HG02938 (cell line): ENCODE measurements at regions not wholly inside any gene's neighbourhood (a gene's known extent, or its start where the extent isn't known, plus 50 kb on each side); places are given as distances from the start of the nearest gene placed in this dataset.
A peak's percentile ranks its signal among the peaks of the same experiment; 100 is the strongest.

Experiments used
- ATAC-seq: cut with Tn5 transposase; IDR thresholded peaks from one replicate; pipeline ENCODE4 v1.9.1; 2021; ENCODE audit warnings: mild to moderate bottlenecking, moderate library complexity; ENCODE audit not compliant: unreplicated experiment

- ATAC-seq, result no peak
These were observed 206.9 kb upstream of the PHYHIPL start for GRCh38 chr10:58969576-58969975.

DNA sequence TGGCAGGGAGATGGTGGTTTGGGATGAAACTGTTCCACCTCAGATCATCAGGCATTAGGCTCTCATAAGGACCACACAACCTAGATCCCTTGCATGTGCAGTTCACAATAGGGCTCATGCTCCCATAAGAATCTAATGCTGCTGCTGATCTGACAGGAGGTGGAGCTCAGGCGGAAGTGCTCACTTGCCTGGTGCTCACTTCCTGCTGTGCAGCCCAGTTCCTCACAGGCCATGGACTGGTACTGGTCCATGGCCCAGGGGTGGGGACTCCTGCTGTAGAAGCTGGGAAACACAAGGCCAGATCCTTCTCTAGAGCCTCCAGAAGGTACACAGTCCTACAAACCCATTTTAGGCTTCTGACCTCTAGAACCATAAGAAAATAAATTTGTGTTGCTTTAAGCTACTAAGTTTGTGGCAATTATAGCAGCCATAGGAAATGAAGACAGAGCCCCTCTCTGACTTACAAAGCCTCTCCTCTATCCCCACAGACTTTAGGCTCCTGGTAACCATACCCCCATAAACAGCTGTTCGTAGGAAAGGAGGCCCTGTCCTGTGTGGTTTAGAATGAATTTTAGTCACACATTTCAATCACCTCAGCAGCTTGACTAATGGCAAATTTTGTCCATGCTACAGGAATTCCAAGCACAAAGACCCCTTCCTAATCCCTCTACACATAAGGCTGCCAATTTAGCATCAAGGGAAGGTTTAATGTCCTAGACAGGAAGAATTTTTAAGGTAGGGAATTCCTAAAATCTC, 206.1 kb upstream of the PHYHIPL start:
- no peak for ATAC-seq

GRCh38 chr10:58971211-58971610, 205.2 kb upstream of the PHYHIPL start:
- ATAC-seq, result no peak

- ATAC-seq, result no peak
These were observed 204.5 kb upstream of the PHYHIPL start for GRCh38 chr10:58971796-58972491.

- no peak for ATAC-seq
These were observed 203.7 kb upstream of the PHYHIPL start for GRCh38 chr10:58972576-58973234.

- no peak for ATAC-seq
These were observed 203.2 kb upstream of the PHYHIPL start for GRCh38 chr10:58973235-58973595.

DNA sequence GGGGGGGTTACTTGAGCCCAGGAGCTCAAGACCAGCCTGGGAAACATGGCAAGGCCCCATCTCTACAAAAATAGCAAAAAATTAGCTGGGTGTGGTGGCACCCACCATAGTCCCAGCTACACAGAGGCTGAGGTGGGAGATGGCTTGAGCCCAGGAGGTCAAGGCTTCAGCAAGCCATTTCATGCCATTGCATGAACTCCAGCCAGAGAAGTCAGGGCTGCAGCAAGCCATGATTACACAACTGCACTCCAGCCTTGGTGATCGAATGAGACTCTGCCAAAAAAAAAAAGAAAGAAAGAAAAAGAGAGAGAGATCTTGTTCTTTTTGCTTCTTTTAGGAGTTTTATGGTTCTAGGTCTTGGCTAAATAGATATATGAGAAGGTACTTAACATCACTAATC, 200.2 kb upstream of the PHYHIPL start:
- no peak for ATAC-seq

DNA sequence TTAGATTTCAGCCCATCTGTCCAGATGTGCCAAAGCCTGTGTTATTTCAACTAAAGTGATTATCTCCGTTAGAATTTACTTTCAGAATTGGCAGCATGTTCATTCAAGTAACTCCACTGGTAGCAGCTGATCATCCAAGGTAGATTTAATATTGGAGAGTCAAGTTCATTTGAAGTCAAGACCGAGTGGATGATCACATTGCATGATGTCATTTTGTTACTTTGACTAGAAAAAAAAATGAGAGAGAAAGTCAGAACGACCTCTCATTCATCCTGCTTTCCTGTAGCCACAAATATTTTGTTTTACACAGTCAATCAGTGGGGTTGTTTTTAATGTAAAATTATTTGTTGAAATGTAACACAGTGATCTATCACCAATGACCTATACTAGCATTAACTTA, 196.7 kb upstream of the PHYHIPL start:
- ATAC-seq, result no peak

GRCh38 chr10:58980826-58981415, 195.5 kb upstream of the PHYHIPL start:
- no peak for ATAC-seq

- no peak for ATAC-seq
These were observed 194.6 kb upstream of the PHYHIPL start for GRCh38 chr10:58981846-58982245.

DNA sequence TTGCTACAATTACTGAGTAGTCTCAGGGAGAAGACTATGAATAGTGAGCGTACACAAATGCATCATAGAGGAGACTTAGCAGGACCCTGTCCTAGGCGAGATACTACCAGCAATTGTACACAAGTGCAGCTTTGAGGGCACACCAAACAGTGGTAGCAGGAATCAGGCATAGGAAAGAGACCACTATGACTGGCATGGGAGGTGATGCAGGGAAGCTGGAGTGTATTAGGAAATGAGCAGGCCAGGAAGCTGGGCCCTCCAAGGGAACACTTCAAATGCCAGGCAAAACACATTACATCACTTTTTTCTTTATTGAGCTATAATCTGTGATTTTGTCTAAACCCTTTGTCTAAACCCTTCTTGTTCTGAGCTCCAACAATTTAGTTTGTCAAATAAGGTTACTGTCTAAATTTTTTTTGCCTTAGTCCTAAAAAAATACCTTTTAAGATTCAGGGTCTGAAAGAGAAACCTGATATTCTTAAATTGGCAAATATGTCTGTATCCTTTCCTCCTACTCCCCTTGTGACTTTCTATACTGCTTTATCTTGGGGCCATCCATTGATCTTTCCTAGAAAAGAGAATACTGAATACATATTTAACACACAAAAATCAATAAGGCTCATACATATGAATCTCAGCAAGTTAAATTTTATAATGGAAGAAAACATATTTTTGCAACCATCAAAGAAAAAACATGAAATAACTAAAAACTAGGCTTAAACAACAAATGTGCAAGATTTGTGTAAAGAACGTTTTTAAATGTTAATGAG, 193.8 kb upstream of the PHYHIPL start:
- ATAC-seq, result no peak

DNA sequence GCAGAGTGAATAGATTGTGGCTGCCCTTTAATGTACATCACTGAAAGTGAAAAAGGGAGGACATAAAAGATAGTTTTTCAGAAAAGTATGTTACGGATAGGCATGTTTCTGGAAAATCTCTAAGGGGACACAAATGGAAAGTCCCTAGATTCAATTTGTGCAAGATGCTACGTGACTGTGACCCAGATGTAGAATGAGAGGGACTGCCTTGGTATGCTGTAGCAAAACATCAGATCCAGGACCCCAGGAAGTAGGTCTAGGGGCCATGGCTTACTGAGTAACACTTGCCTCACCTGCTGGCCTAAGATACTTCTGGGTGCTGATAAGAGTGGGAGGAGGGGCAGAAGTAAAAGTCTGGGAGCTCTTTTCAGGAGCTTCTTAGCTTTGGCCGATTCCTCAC, 191.2 kb upstream of the PHYHIPL start:
- ATAC-seq, result no peak

GRCh38 chr10:58989486-58990039, 186.9 kb upstream of the PHYHIPL start:
- ATAC-seq, result no peak

GRCh38 chr10:58990693-58991092, 185.8 kb upstream of the PHYHIPL start:
- no peak for ATAC-seq

- ATAC-seq, result no peak
These were observed 184.6 kb upstream of the PHYHIPL start for GRCh38 chr10:58991856-58992255.

DNA sequence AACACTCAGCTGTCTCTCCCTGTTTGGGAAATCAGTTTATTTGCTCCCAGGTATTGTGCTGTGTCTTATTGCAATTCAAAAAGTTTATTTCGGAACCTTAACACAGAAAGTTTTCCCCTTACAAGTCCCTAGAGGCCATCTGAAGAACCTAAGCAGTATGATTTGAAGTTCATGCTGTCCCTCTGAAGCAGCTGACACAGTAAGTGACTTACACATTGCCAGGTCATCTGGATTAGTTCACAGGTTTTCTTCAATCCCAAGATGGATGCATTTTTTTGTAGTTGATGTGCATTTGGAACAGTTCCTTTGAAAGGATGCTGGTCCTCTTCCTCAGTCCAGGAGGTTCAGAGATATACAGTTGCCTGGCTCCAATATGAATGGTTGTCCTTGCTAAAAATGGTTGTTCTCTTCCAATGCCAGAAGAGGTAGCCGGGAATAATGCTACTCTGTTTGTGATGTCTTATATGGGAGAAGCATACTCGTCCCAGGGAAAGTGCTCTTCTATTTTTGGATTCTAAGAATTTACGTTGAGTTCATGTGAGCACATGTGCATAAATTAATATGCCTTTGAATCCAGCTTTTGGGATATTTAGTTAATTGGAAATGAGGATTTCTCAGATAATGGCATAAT, 183.5 kb upstream of the PHYHIPL start:
- ATAC-seq, result no peak

- peak; percentile 78 for ATAC-seq
These were observed 182.8 kb upstream of the PHYHIPL start for GRCh38 chr10:58993480-58994221.

- ATAC-seq, result no peak
These were observed 182.0 kb upstream of the PHYHIPL start for GRCh38 chr10:58994226-58995057.
